ENCODE measurements at regions not wholly inside any gene's neighbourhood (a gene's known extent, or its start where the extent isn't known, plus 50 kb on each side); places are given as distances from the start of the nearest gene placed in this dataset.

GRCh38 chr4:129916991-129917390, 821.0 kb downstream of the C4orf33 start:
- Histone ChIP-seq H3K27ac (ENCODE audit: low read depth in 2 of 2, low read length in 2 of 2) (no peak overlapping the region), H3K27me3 (ENCODE audit: control insufficient read depth, insufficient read depth, low read length) (no peaks in the 10 kb centered on the region), H3K9ac (ENCODE audit: low read length in 3 of 3) (no peak overlapping the region), H3K36me3 (ENCODE audit: control insufficient read depth in 2 of 3, insufficient read depth in 3 of 3, low read length in 3 of 3) (no peaks in the 10 kb centered on the region), H3K9me3 (ENCODE audit: control insufficient read depth in 2 of 3, insufficient read depth in 1 of 3, low read length in 3 of 3) (no peaks in the 10 kb centered on the region), H3K4me1 (ENCODE audit: control insufficient read depth in 2 of 3, insufficient read depth in 2 of 3, low read depth in 1 of 3, low read length in 3 of 3) (no peaks in the 10 kb centered on the region), H3K4me3 (ENCODE audit: low read length in 3 of 3) (no peak overlapping the region)
- DNase-seq (no peak), FAIRE-seq (no peak)
- intact Hi-C loops (cut with DNase I), result no loop called here
- TF ChIP-seq CTCF (IDR thresholded peaks at IDR 0.05; ENCODE audit: borderline replicate concordance, extremely low read depth, insufficient read depth), result no peak

- intact Hi-C loops (cut with DNase I), result no loop called here
- Histone ChIP-seq H3K36me3 (ENCODE audit: control insufficient read depth in 2 of 3, insufficient read depth in 3 of 3, low read length in 3 of 3) (no peaks in the 10 kb centered on the region), H3K27me3 (ENCODE audit: control insufficient read depth, insufficient read depth, low read length) (no peaks in the 10 kb centered on the region), H3K4me3 (ENCODE audit: low read length in 3 of 3) (no peak overlapping the region), H3K9ac (ENCODE audit: low read length in 3 of 3) (no peak overlapping the region), H3K9me3 (ENCODE audit: control insufficient read depth in 2 of 3, insufficient read depth in 1 of 3, low read length in 3 of 3) (no peaks in the 10 kb centered on the region), H3K4me1 (ENCODE audit: control insufficient read depth in 2 of 3, insufficient read depth in 2 of 3, low read depth in 1 of 3, low read length in 3 of 3) (no peaks in the 10 kb centered on the region), H3K27ac (ENCODE audit: low read depth in 2 of 2, low read length in 2 of 2) (no peak overlapping the region)
- DNase-seq, result no peak
- FAIRE-seq, result no peak
- no peak for TF ChIP-seq CTCF (IDR thresholded peaks at IDR 0.05; ENCODE audit: borderline replicate concordance, extremely low read depth, insufficient read depth)
Observed at GRCh38 chr4:129917651-129918050, 821.7 kb downstream of the C4orf33 start.

DNA sequence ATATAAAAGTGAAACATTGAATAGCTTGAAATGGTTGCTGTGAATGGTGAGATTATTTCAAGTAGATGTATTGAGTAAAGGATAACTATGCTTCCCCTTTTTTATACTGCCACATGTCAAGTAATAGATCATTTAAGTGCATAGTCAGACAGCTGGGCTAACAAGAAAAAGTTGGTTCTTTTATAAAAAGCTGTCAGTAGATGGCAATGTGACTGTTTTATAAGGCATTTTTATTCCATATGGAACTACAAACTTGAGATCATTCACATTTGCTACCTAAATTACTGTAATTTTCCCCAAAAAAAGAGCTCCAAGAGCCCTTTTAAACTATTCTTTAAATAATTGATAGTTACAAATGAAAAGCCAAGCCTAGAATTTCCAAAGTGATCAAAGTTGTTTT, 831.0 kb downstream of the C4orf33 start:
- intact Hi-C loops (cut with DNase I), result no loop called here
- Histone ChIP-seq H3K4me1 (ENCODE audit: control insufficient read depth in 2 of 3, insufficient read depth in 2 of 3, low read depth in 1 of 3, low read length in 3 of 3) (no peaks in the 10 kb centered on the region), H3K4me3 (ENCODE audit: low read length in 3 of 3) (no peak overlapping the region), H3K27ac (ENCODE audit: low read depth in 2 of 2, low read length in 2 of 2) (no peak overlapping the region), H3K9ac (ENCODE audit: low read length in 3 of 3) (no peak overlapping the region), H3K9me3 (ENCODE audit: control insufficient read depth in 2 of 3, insufficient read depth in 1 of 3, low read length in 3 of 3) (no peaks in the 10 kb centered on the region), H3K36me3 (ENCODE audit: control insufficient read depth in 2 of 3, insufficient read depth in 3 of 3, low read length in 3 of 3) (no peaks in the 10 kb centered on the region), H3K27me3 (ENCODE audit: control insufficient read depth, insufficient read depth, low read length) (no peaks in the 10 kb centered on the region)
- peak; percentile 21 for TF ChIP-seq CTCF (IDR thresholded peaks at IDR 0.05; ENCODE audit: borderline replicate concordance, extremely low read depth, insufficient read depth)
- FAIRE-seq (no peak), DNase-seq (peak in 2 of 5 donors; percentile 3 to 9)

- Histone ChIP-seq H3K27ac (ENCODE audit: low read depth in 2 of 2, low read length in 2 of 2) (no peak overlapping the region), H3K36me3 (ENCODE audit: control insufficient read depth in 2 of 3, insufficient read depth in 3 of 3, low read length in 3 of 3) (no peaks in the 10 kb centered on the region), H3K9ac (ENCODE audit: low read length in 3 of 3) (no peak overlapping the region), H3K27me3 (ENCODE audit: control insufficient read depth, insufficient read depth, low read length) (no peaks in the 10 kb centered on the region), H3K4me3 (ENCODE audit: low read length in 3 of 3) (no peak overlapping the region), H3K9me3 (ENCODE audit: control insufficient read depth in 2 of 3, insufficient read depth in 1 of 3, low read length in 3 of 3) (no peaks in the 10 kb centered on the region), H3K4me1 (ENCODE audit: control insufficient read depth in 2 of 3, insufficient read depth in 2 of 3, low read depth in 1 of 3, low read length in 3 of 3) (no peaks in the 10 kb centered on the region)
- DNase-seq (peak in 1 of 5 donors; percentile 8), FAIRE-seq (no peak)
- peak; percentile 27 for TF ChIP-seq CTCF (IDR thresholded peaks at IDR 0.05; ENCODE audit: borderline replicate concordance, extremely low read depth, insufficient read depth)
- intact Hi-C loops (cut with DNase I), result no loop called here
Observed at GRCh38 chr4:129929052-129929451, 833.1 kb downstream of the C4orf33 start.

Measured in kidney (tissue), 13 donors.